GM12878 (cell line): ENCODE measurements at regions not wholly inside any gene's neighbourhood (a gene's known extent, or its start where the extent isn't known, plus 50 kb on each side); places are given as distances from the start of the nearest gene placed in this dataset.

Source experiments
- ATAC-seq: fragments of 200-7000 bp; cut with Tn5 transposase; 3 replicates; pipeline ENCODE4 v1.9.1; 2020; ENCODE audit warnings: mild to moderate bottlenecking, moderate library complexity
- BruUV-seq: library from RNA; stranded (reverse); fragments of 400-500 nt; replicated peaks from 2 replicates; lab custom pipeline; 2021; lab: Mats Ljungman, UMichigan
- CTCF ChIA-PET: fragments of 300-600 bp; sonication (Branson Sonifier 250); formaldehyde crosslinking; extraction: SDS; loops from one replicate; lab custom pipeline; 2021; ENCODE audit warnings: inconsistent platforms; lab: Yijun Ruan, JAX
- POLR2A ChIA-PET: fragments of 350-600 bp; formaldehyde crosslinking; extraction: SDS; loops from one replicate; lab custom pipeline; 2021; ENCODE audit warnings: inconsistent platforms; lab: Charles Lee
- RAD21 ChIA-PET: fragments of 300-600 bp; sonication (Branson Sonifier 250); formaldehyde crosslinking; loops from one replicate; lab custom pipeline; 2023; ENCODE audit warnings: antibody characterized with exemption; ENCODE audit not compliant: unreplicated experiment; lab: Charles Lee
- SMC1A ChIA-PET: fragments of 300-600 bp; sonication (Branson Sonifier 250); formaldehyde crosslinking; loops from one replicate; lab custom pipeline; 2023; ENCODE audit not compliant: unreplicated experiment, uncharacterized antibody; lab: Charles Lee
- DNase-seq: peaks from one replicate; pipeline ENCODE4 v3.0.0-alpha.2; 2011; ENCODE audit warnings: low read depth, low spot score
- FAIRE-seq: peaks from 3 replicates; lab custom pipeline; 2011; peaks lifted over from hg19 to GRCh38; lab: Jason Lieb, UNC
- H2AFZ ChIP-seq: 2 replicates; pipeline ENCODE4 v1.6.0; 2011; ENCODE audit warnings: low read depth, low read length, control low read depth; ENCODE audit not compliant: control insufficient read depth
- H3K27ac ChIP-seq: 2 replicates; pipeline ENCODE4 v1.5.1; 2011; ENCODE audit warnings: control low read depth; ENCODE audit not compliant: control insufficient read depth, insufficient read depth
- H3K27me3 ChIP-seq, 2 experiments: replicated peaks in 1 of 2; 2 replicates each; pipeline versions ENCODE4 v1.6.0 to v1.6.1; 2011; ENCODE audit warnings: low read length in 1 of 2; ENCODE audit not compliant: control insufficient read depth in 2 of 2, insufficient read depth in 2 of 2
- H3K36me3 ChIP-seq, 2 experiments: 2 replicates each; pipeline ENCODE4 v1.5.1; 2011; ENCODE audit warnings: low read length in 1 of 2; ENCODE audit not compliant: control insufficient read depth in 2 of 2, insufficient read depth in 2 of 2
- H3K4me1 ChIP-seq: 2 replicates; pipeline ENCODE4 v1.6.1; 2011; ENCODE audit warnings: mild to moderate bottlenecking, low read length, moderate library complexity, mixed read lengths; ENCODE audit not compliant: control insufficient read depth, insufficient read depth
- H3K4me2 ChIP-seq: 2 replicates; pipeline ENCODE4 v1.6.0; 2011; ENCODE audit warnings: control low read depth; ENCODE audit not compliant: control insufficient read depth, insufficient read depth
- H3K4me3 ChIP-seq: fragments of 200-600 bp; sonication (generic); 2 replicates; pipeline ENCODE4 v1.5.1; 2016
- H3K79me2 ChIP-seq: 2 replicates; pipeline ENCODE4 v1.6.0; 2011; ENCODE audit warnings: low read length; ENCODE audit not compliant: control insufficient read depth, insufficient read depth
- H3K9ac ChIP-seq: 2 replicates; pipeline ENCODE4 v1.8.0; 2011; ENCODE audit warnings: low read length, control low read depth, mixed read lengths; ENCODE audit not compliant: control insufficient read depth, insufficient read depth
- H3K9me3 ChIP-seq: replicated peaks from 3 replicates; pipeline ENCODE4 v1.5.1; 2011; ENCODE audit warnings: mild to moderate bottlenecking, low read length; ENCODE audit not compliant: control insufficient read depth, insufficient read depth
- H4K20me1 ChIP-seq: 2 replicates; pipeline ENCODE4 v1.6.0; 2011; ENCODE audit not compliant: control insufficient read depth, insufficient read depth
- ESRRA ChIP-seq: IDR thresholded peaks from 2 replicates; pipeline ENCODE4 v1.6.1; 2012; ENCODE audit warnings: mild to moderate bottlenecking, low read length, improper control_type of control experiment
- FOXM1 ChIP-seq: IDR thresholded peaks from 2 replicates; pipeline ENCODE4 v1.6.1; 2012; ENCODE audit warnings: low read depth, mild to moderate bottlenecking, inconsistent platforms, low read length, moderate library complexity
- HDGF ChIP-seq: fragments of 450-650 bp; IDR thresholded peaks from 2 replicates; pipeline ENCODE4 v1.6.1; 2016; ENCODE audit warnings: antibody characterized with exemption
- IKZF2 ChIP-seq, 2 experiments: fragments of 450-650 bp; IDR thresholded peaks; 2 replicates each; pipeline ENCODE4 v1.6.1; 2017; ENCODE audit warnings: mild to moderate bottlenecking in 2 of 2, moderate library complexity in 2 of 2
- MEF2B ChIP-seq: fragments of 450-650 bp; IDR thresholded peaks from 2 replicates; pipeline ENCODE4 v1.6.1; 2018; ENCODE audit warnings: mild to moderate bottlenecking, moderate library complexity; ENCODE audit not compliant: partially characterized antibody, poor library complexity, severe bottlenecking
- MXI1 ChIP-seq: fragments of 150-350 bp; IDR thresholded peaks from 2 replicates; pipeline ENCODE4 v1.6.1; 2011; ENCODE audit warnings: low read depth, mild to moderate bottlenecking, inconsistent platforms, low read length, improper control_type of control experiment
- NBN ChIP-seq: fragments of 450-650 bp; IDR thresholded peaks from 2 replicates; pipeline ENCODE4 v1.6.1; 2016
- NR2F1 ChIP-seq: fragments of 450-650 bp; conservative IDR thresholded peaks from 2 replicates; pipeline ENCODE4 v1.6.1; 2017; ENCODE audit warnings: mild to moderate bottlenecking
- ZBTB11 ChIP-seq: fragments of 450-650 bp; formaldehyde crosslinking; IDR thresholded peaks from 2 replicates; pipeline ENCODE4 v1.5.0; 2022; ENCODE audit warnings: mild to moderate bottlenecking, missing genetic modification characterization
- ZBTB40 ChIP-seq: fragments of 450-650 bp; IDR thresholded peaks from 2 replicates; pipeline ENCODE4 v1.6.1; 2016; ENCODE audit warnings: mild to moderate bottlenecking, moderate library complexity, borderline replicate concordance
- ZNF217 ChIP-seq: fragments of 450-650 bp; IDR thresholded peaks from 2 replicates; pipeline ENCODE4 v1.6.1; 2017; ENCODE audit warnings: antibody characterized with exemption, mild to moderate bottlenecking
- WGBS: methylation state at CpG from one replicate; pipeline ENCODE4 v1.1.6; 2016; ENCODE audit warnings: low lambda C conversion rate; ENCODE audit not compliant: insufficient replicate concordance, insufficient coverage; ENCODE audit errors: missing lambda C conversion rate; 5-methylcytosine and 5-hydroxymethylcytosine counted together
- in situ Hi-C: fragments of 300-500 bp; cut with MboI; formaldehyde crosslinking; loops from 9 replicates; pipeline ENCODE4 v1.14.3; 2018; ENCODE audit warnings: mixed read lengths
- intact Hi-C: fragments of 100-400 bp; cut with micrococcal nuclease; formaldehyde crosslinking; loops from one replicate; pipeline ENCODE4 v1.14.2; 2022; ENCODE audit not compliant: unreplicated experiment
- TF ChIP-seq, protein P1 (sequence below): IDR thresholded peaks from 2 replicates; pipeline ENCODE4 v1.6.1; 2012; ENCODE audit warnings: mild to moderate bottlenecking, low read depth, low read length
- TF ChIP-seq, protein P2 (sequence below): IDR thresholded peaks from 2 replicates; pipeline ENCODE4 v1.6.1; 2012; ENCODE audit warnings: low read depth, low read length, improper control_type of control experiment

DNA sequence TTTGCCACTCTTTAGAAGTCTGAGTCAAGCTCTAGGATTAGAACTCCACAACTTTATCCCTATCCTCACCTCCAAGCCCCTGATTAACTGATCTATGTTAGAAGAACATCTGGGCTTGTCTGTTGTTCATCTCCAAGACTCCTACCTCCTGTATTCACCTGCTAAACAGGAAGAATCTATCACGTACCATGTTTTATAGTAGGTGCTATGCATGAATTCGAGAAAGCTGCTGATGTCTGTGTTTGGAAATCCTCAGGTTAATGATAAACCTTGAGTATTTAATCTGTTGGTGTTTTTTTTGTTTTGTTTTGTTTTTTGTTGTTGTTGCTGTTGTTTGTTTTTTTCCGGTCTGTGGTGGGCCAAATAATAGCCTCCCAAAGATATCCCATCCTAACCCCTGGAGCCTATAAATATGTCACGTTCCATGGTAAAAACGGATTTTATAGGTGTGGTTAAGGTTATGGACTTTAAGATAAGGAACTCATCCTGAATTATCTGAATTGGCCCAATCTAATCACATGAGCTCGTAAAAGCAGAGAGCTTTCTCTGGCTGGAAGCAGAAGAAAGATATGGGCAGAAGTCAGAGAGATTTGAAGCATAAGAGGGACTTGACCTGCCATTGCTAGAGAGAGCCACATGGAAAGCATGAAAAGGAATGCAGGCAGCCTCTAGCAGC is 101.2 kb upstream of the DUSP21 start:
- no TSS peak for BruUV-seq
- TF ChIP-seq FOXM1: no peak
- TF ChIP-seq, protein P1, sequence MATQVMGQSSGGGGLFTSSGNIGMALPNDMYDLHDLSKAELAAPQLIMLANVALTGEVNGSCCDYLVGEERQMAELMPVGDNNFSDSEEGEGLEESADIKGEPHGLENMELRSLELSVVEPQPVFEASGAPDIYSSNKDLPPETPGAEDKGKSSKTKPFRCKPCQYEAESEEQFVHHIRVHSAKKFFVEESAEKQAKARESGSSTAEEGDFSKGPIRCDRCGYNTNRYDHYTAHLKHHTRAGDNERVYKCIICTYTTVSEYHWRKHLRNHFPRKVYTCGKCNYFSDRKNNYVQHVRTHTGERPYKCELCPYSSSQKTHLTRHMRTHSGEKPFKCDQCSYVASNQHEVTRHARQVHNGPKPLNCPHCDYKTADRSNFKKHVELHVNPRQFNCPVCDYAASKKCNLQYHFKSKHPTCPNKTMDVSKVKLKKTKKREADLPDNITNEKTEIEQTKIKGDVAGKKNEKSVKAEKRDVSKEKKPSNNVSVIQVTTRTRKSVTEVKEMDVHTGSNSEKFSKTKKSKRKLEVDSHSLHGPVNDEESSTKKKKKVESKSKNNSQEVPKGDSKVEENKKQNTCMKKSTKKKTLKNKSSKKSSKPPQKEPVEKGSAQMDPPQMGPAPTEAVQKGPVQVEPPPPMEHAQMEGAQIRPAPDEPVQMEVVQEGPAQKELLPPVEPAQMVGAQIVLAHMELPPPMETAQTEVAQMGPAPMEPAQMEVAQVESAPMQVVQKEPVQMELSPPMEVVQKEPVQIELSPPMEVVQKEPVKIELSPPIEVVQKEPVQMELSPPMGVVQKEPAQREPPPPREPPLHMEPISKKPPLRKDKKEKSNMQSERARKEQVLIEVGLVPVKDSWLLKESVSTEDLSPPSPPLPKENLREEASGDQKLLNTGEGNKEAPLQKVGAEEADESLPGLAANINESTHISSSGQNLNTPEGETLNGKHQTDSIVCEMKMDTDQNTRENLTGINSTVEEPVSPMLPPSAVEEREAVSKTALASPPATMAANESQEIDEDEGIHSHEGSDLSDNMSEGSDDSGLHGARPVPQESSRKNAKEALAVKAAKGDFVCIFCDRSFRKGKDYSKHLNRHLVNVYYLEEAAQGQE: no peak
- TF ChIP-seq NR2F1: no peak
- TF ChIP-seq ZBTB11 (CRISPR knock-in tag): no peak
- TF ChIP-seq ZNF217: no peak
- no peak for TF ChIP-seq HDGF
- TF ChIP-seq MEF2B: no peak
- TF ChIP-seq MXI1: no peak
- no peak for TF ChIP-seq ZBTB40
- TF ChIP-seq IKZF2 (IDR thresholded peaks at IDR 0.05): no peak
- TF ChIP-seq ESRRA: no peak
- TF ChIP-seq, protein P2, sequence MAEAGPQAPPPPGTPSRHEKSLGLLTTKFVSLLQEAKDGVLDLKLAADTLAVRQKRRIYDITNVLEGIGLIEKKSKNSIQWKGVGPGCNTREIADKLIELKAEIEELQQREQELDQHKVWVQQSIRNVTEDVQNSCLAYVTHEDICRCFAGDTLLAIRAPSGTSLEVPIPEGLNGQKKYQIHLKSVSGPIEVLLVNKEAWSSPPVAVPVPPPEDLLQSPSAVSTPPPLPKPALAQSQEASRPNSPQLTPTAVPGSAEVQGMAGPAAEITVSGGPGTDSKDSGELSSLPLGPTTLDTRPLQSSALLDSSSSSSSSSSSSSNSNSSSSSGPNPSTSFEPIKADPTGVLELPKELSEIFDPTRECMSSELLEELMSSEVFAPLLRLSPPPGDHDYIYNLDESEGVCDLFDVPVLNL: no peak
- no peak for TF ChIP-seq NBN

More for the DNA sequence above, 101.2 kb upstream of the DUSP21 start:
- no peaks in the 10 kb centered on the region for H3K36me3 ChIP-seq
- ChIA-PET RAD21 (no interaction called here), SMC1A (no interaction called here), POLR2A (no interaction called here), CTCF (no interaction called here)
- H4K20me1 ChIP-seq: no peaks in the 10 kb centered on the region
- DNase-seq (no peak), ATAC-seq (no peak), FAIRE-seq (no peak)
- 24% methylated on average over 6 of the region's 6 CpGs for WGBS
- no peak overlapping the region for H3K4me3 ChIP-seq
- no peak overlapping the region for H2AFZ ChIP-seq
- H3K27me3 ChIP-seq: no peaks in the 10 kb centered on the region
- H3K9ac ChIP-seq: no peak overlapping the region
- H3K79me2 ChIP-seq: no peaks in the 10 kb centered on the region
- H3K4me2 ChIP-seq: no peak overlapping the region
- in situ Hi-C loops: no loop called here
- H3K4me1 ChIP-seq: no peaks in the 10 kb centered on the region
- intact Hi-C loops: no loop called here
- no peak overlapping the region for H3K27ac ChIP-seq
- H3K9me3 ChIP-seq: no peaks in the 10 kb centered on the region
